ENCODE measurements at regions not wholly inside any gene's neighbourhood (a gene's known extent, or its start where the extent isn't known, plus 50 kb on each side); places are given as distances from the start of the nearest gene placed in this dataset.

DNA sequence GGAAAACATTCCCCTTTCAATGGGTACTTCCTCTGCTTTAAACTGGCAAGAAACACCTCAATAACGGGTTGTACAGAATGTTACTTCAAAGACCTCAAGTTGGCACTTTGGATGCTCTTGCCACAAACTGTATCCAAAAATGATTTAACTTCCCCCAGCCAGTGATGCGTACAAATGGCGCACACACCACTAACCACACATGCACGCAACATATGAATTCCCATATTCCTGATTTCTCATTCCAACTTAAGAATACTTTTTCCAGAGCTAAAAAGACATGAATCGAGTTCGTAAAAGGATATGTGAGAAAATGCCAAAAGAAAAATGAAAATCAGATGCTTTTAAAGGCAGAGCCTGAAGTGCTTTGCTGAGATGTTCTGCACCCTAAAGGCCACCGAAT lies 388.0 kb upstream of the PIK3R1 start:
- no peak overlapping the region for H3K4me3 ChIP-seq (ENCODE audit: low read depth, low read length)
- no peaks in the 10 kb centered on the region for H3K36me3 Mint-ChIP-seq
- no peak overlapping the region for H3K4me3 Mint-ChIP-seq
- no peaks in the 10 kb centered on the region for H3K27me3 Mint-ChIP-seq
- no peaks in the 10 kb centered on the region for H3K4me1 ChIP-seq (ENCODE audit: control insufficient read depth, insufficient read depth, low read length, poor library complexity, severe bottlenecking)
- H3K27me3 ChIP-seq (ENCODE audit: control insufficient read depth, insufficient read depth, low read length), result no peaks in the 10 kb centered on the region
- no peaks in the 10 kb centered on the region for H3K9me3 ChIP-seq (ENCODE audit: control insufficient read depth in 2 of 2, low read length in 2 of 2)
- no peaks in the 10 kb centered on the region for H3K36me3 ChIP-seq (ENCODE audit: control insufficient read depth, insufficient read depth, low read length)
- ATAC-seq (ENCODE audit: low read depth in 2 of 2) (no peak), DNase-seq (no peak)
- no peak overlapping the region for H3K27ac ChIP-seq (ENCODE audit: insufficient read depth, low read length, poor library complexity, severe bottlenecking)
- H3K27ac Mint-ChIP-seq, result no peak overlapping the region
- H3K4me1 Mint-ChIP-seq, result no peaks in the 10 kb centered on the region
- peaks cover 0 to 3% (median 0%) of the 10 kb centered on the region in 7 donors for H3K9me3 Mint-ChIP-seq

DNA sequence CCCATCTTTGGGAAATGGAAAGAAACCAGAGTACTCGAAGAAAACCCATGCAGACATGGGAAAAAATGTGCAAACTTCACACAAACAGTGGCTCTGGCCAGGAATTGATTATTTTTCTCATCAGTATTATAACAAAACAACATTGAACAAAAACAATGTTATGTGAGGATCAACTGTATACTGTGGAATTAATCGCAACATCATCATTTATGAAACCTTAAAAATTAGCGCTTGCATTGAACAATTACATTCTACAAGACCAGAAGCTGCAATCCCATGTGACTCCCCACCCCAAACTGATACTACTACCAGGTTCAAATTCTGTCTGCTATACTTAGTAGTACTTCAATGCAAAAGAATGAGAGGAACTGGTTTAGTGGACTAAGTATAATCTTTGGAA lies 390.7 kb upstream of the PIK3R1 start:
- no peaks in the 10 kb centered on the region for H3K27me3 ChIP-seq (ENCODE audit: control insufficient read depth, insufficient read depth, low read length)
- no peaks in the 10 kb centered on the region for H3K4me1 ChIP-seq (ENCODE audit: control insufficient read depth, insufficient read depth, low read length, poor library complexity, severe bottlenecking)
- Mint-ChIP-seq H3K36me3 (no peaks in the 10 kb centered on the region), H3K9me3 (peaks cover 0 to 5% (median under 1%) of the 10 kb centered on the region in 7 donors), H3K4me3 (no peak overlapping the region), H3K4me1 (no peaks in the 10 kb centered on the region), H3K27ac (no peak overlapping the region), H3K27me3 (no peaks in the 10 kb centered on the region)
- no peak for ATAC-seq (ENCODE audit: low read depth in 2 of 2)
- no peaks in the 10 kb centered on the region for H3K9me3 ChIP-seq (ENCODE audit: control insufficient read depth in 2 of 2, low read length in 2 of 2)
- H3K36me3 ChIP-seq (ENCODE audit: control insufficient read depth, insufficient read depth, low read length), result no peaks in the 10 kb centered on the region
- no peak overlapping the region for H3K4me3 ChIP-seq (ENCODE audit: low read depth, low read length)
- no peak for DNase-seq
- no peak overlapping the region for H3K27ac ChIP-seq (ENCODE audit: insufficient read depth, low read length, poor library complexity, severe bottlenecking)

DNA sequence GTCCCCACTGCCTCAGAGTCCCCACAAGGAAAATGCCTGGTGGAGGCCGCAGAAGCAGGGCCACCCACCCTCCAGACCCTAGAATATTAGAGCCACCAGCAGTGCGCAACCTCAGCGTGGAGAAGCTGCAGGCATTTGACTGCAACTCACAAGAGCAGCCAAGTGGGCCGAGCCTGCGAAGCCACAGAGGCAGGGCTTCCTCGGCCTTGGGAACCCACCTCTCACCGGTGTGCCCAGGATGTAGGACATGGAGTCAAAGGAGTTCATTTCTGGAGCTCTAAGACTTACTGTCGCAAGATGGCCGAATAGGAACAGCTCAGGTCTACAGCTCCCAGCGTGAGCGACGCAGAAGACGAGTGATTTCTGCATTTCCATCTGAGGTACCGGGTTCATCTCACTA lies 397.9 kb upstream of the PIK3R1 start:
- no peak overlapping the region for H3K27ac ChIP-seq (ENCODE audit: insufficient read depth, low read length, poor library complexity, severe bottlenecking)
- H3K9me3 ChIP-seq (ENCODE audit: control insufficient read depth in 2 of 2, low read length in 2 of 2), result no peaks in the 10 kb centered on the region
- H3K4me1 Mint-ChIP-seq, result no peaks in the 10 kb centered on the region
- H3K4me3 Mint-ChIP-seq, result no peak overlapping the region
- no peaks in the 10 kb centered on the region for H3K27me3 ChIP-seq (ENCODE audit: control insufficient read depth, insufficient read depth, low read length)
- no peaks in the 10 kb centered on the region for H3K27me3 Mint-ChIP-seq
- ATAC-seq (ENCODE audit: low read depth in 2 of 2), result no peak
- DNase-seq, result no peak
- no peak overlapping the region for H3K27ac Mint-ChIP-seq
- no peaks in the 10 kb centered on the region for H3K36me3 ChIP-seq (ENCODE audit: control insufficient read depth, insufficient read depth, low read length)
- H3K4me3 ChIP-seq (ENCODE audit: low read depth, low read length), result no peak overlapping the region
- H3K36me3 Mint-ChIP-seq, result no peaks in the 10 kb centered on the region
- H3K9me3 Mint-ChIP-seq, result peaks cover 0 to 6% (median 1%) of the 10 kb centered on the region in 7 donors
- H3K4me1 ChIP-seq (ENCODE audit: control insufficient read depth, insufficient read depth, low read length, poor library complexity, severe bottlenecking), result no peaks in the 10 kb centered on the region

DNA sequence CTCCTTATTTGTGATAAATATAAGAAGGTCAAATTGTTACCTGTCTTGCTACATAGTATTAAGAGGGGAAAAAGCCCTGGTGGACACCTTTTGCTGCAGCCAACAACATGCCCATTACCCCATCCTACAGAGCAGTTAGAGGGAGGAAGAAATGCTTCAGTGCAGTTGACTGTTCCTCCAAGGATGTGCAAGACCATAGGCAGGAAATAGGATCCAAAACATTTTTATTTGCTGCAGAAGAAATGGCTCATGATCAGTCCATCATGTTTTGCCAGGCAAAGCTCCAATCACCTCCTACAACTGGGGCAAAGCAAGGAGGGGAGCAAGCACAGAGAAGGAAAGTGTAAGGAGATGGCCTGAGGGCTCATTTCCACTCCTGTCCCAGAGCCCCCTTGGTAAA lies 399.1 kb upstream of the PIK3R1 start:
- Histone ChIP-seq H3K27ac (ENCODE audit: insufficient read depth, low read length, poor library complexity, severe bottlenecking) (no peak overlapping the region), H3K4me3 (ENCODE audit: low read depth, low read length) (no peak overlapping the region), H3K9me3 (ENCODE audit: control insufficient read depth in 2 of 2, low read length in 2 of 2) (no peaks in the 10 kb centered on the region), H3K27me3 (ENCODE audit: control insufficient read depth, insufficient read depth, low read length) (no peaks in the 10 kb centered on the region), H3K36me3 (ENCODE audit: control insufficient read depth, insufficient read depth, low read length) (no peaks in the 10 kb centered on the region), H3K4me1 (ENCODE audit: control insufficient read depth, insufficient read depth, low read length, poor library complexity, severe bottlenecking) (no peaks in the 10 kb centered on the region)
- ATAC-seq (ENCODE audit: low read depth in 2 of 2), result no peak
- no peak for DNase-seq
- H3K36me3 Mint-ChIP-seq, result no peaks in the 10 kb centered on the region
- no peaks in the 10 kb centered on the region for H3K27me3 Mint-ChIP-seq
- H3K4me3 Mint-ChIP-seq, result no peak overlapping the region
- H3K27ac Mint-ChIP-seq, result no peak overlapping the region
- H3K4me1 Mint-ChIP-seq, result peaks cover 0 to under 1% (median 0%) of the 10 kb centered on the region in 4 donors
- H3K9me3 Mint-ChIP-seq, result peaks cover 0 to 6% (median 1%) of the 10 kb centered on the region in 7 donors

DNA sequence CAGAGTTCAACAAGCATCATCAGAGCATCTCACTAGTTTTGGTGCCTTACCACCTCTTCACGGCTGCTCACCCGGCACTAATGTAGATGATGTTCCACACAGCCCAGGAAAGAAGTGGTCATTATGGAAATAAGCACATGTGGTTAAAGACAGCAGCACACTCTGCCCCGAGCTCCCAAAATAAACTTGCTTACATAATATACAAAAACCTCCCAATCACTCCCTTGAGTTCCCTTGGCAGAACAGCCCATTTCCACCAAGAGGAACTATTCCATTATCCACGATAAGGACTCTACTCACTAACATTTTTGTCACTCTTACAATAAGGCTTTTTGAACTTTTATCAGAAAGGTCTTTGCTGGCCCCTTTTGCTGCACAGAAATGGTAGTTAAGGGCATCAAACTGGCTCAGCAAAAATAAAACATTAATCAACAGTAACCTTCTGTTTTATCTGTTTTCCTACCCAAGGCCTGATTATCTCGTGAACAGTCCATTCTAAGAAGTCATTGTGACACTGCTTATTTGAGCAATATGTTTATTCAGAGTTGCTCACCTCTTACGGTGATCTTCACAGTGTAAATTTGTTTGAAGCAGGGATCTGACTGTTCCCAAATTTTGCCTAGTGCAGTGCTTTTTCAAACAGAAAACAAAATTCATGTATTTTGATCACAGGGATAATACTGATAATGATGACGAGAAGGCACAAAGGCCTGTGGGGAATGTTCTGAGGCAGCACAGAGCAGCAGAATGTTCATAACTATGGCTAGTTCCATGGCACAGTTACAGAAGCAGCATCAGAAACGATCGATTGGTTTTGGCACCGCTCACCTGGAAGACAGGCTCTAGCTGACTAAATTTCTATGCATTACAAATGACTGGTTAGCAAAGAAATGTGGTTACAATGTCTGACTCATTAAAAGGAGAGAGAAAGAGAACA lies 399.8 kb upstream of the PIK3R1 start:
- DNase-seq (no peak), ATAC-seq (ENCODE audit: low read depth in 2 of 2) (no peak)
- Histone ChIP-seq H3K36me3 (ENCODE audit: control insufficient read depth, insufficient read depth, low read length) (no peaks in the 10 kb centered on the region), H3K9me3 (ENCODE audit: control insufficient read depth in 2 of 2, low read length in 2 of 2) (no peaks in the 10 kb centered on the region), H3K4me3 (ENCODE audit: low read depth, low read length) (no peak overlapping the region), H3K27me3 (ENCODE audit: control insufficient read depth, insufficient read depth, low read length) (peaks cover 4% of the 10 kb centered on the region), H3K27ac (ENCODE audit: insufficient read depth, low read length, poor library complexity, severe bottlenecking) (no peak overlapping the region), H3K4me1 (ENCODE audit: control insufficient read depth, insufficient read depth, low read length, poor library complexity, severe bottlenecking) (no peaks in the 10 kb centered on the region)
- H3K4me3 Mint-ChIP-seq, result no peak overlapping the region
- H3K9me3 Mint-ChIP-seq, result peaks cover 0 to 6% (median 1%) of the 10 kb centered on the region in 7 donors
- peaks cover 0 to 2% (median 0%) of the 10 kb centered on the region in 4 donors for H3K4me1 Mint-ChIP-seq
- no peak overlapping the region for H3K27ac Mint-ChIP-seq
- no peaks in the 10 kb centered on the region for H3K36me3 Mint-ChIP-seq
- no peaks in the 10 kb centered on the region for H3K27me3 Mint-ChIP-seq

DNA sequence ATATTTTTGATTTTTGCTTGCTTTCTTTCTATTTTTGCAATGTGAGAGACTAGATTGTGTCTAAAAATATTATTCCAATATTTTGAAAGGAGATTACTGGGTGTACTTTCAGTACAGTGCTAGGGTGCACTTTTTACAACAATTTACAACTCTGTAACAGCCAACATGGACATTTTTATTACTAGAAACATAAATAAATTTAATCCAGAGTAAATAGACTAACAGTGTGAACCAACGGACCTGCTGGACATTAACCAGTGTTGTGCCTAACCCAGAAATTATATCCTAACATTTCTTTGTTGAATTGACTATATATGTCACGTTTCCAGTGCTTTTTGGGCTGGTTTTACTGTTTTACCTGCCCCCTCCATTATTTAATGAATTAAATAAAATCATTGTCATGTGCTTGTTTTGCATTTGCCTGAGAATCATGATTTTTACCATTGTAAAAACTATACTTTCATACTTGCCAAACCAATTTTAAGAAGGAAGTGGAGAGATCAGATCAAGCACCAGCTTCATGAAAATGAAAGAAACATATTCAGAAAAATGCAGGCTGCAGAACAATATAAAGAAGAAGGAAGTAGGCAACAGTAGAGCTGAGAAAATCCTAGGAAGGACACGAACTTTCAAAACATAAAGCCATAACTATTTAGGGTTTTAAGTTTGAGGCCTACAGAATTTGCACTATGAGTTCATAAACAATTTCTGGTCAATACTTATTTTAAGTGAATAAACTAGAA lies 400.8 kb upstream of the PIK3R1 start:
- peaks cover 4% of the 10 kb centered on the region for H3K27me3 ChIP-seq (ENCODE audit: control insufficient read depth, insufficient read depth, low read length)
- no peak for ATAC-seq (ENCODE audit: low read depth in 2 of 2)
- H3K36me3 ChIP-seq (ENCODE audit: control insufficient read depth, insufficient read depth, low read length), result no peaks in the 10 kb centered on the region

DNA sequence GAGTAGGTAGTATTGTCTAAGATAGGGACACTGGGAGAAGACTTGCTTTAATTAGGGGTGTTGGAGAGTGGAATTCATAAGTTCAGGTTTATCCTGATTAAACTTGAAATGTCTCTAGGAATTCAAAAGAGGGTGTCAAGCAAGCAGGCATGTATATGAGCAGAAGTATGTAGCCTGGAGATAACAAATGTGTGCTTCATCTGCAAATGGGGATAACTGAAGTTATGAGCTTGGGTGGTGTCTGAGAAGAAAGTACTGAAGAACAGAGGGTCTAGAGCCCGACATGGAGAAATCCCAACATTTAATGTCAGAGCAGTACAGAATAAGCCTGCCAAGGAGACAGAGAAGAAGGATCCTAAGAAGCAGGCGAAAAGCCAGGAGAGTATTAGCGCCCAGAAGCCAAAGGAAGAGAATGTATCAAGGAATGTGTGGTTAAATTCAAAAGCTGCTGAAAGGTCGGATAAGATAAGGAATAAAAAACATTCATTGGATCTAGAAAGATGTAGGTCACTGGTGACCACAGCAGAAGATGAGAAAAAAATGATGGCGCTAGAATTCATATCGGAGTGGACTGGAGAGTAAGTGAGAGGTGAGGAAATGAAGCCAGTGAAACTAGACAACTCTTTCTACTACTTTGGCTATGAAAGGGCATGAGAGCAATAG lies 401.5 kb upstream of the PIK3R1 start:
- no peaks in the 10 kb centered on the region for H3K27me3 Mint-ChIP-seq
- ATAC-seq (ENCODE audit: low read depth in 2 of 2), result no peak
- peaks cover 0 to 6% (median 1%) of the 10 kb centered on the region in 7 donors for H3K9me3 Mint-ChIP-seq
- no peak overlapping the region for H3K4me3 ChIP-seq (ENCODE audit: low read depth, low read length)
- peaks cover 0 to 2% (median 0%) of the 10 kb centered on the region in 4 donors for H3K4me1 Mint-ChIP-seq
- H3K36me3 Mint-ChIP-seq, result no peaks in the 10 kb centered on the region
- H3K9me3 ChIP-seq (ENCODE audit: control insufficient read depth in 2 of 2, low read length in 2 of 2), result no peaks in the 10 kb centered on the region
- H3K27me3 ChIP-seq (ENCODE audit: control insufficient read depth, insufficient read depth, low read length), result peaks cover 4% of the 10 kb centered on the region
- no peaks in the 10 kb centered on the region for H3K4me1 ChIP-seq (ENCODE audit: control insufficient read depth, insufficient read depth, low read length, poor library complexity, severe bottlenecking)
- no peak overlapping the region for H3K27ac ChIP-seq (ENCODE audit: insufficient read depth, low read length, poor library complexity, severe bottlenecking)
- H3K4me3 Mint-ChIP-seq, result no peak overlapping the region
- no peak overlapping the region for H3K27ac Mint-ChIP-seq
- DNase-seq, result no peak
- no peaks in the 10 kb centered on the region for H3K36me3 ChIP-seq (ENCODE audit: control insufficient read depth, insufficient read depth, low read length)

More for the DNA sequence above, 400.8 kb upstream of the PIK3R1 start:
- no peaks in the 10 kb centered on the region for H3K4me1 ChIP-seq (ENCODE audit: control insufficient read depth, insufficient read depth, low read length, poor library complexity, severe bottlenecking)
- Mint-ChIP-seq H3K27me3 (no peaks in the 10 kb centered on the region), H3K27ac (no peak overlapping the region), H3K4me1 (peaks cover 0 to 2% (median 0%) of the 10 kb centered on the region in 4 donors), H3K36me3 (no peaks in the 10 kb centered on the region), H3K4me3 (no peak overlapping the region), H3K9me3 (peaks cover 0 to 6% (median 1%) of the 10 kb centered on the region in 7 donors)
- no peak overlapping the region for H3K27ac ChIP-seq (ENCODE audit: insufficient read depth, low read length, poor library complexity, severe bottlenecking)
- no peaks in the 10 kb centered on the region for H3K9me3 ChIP-seq (ENCODE audit: control insufficient read depth in 2 of 2, low read length in 2 of 2)
- DNase-seq, result no peak
- no peak overlapping the region for H3K4me3 ChIP-seq (ENCODE audit: low read depth, low read length)
